GM10248 (cell line): ENCODE measurements at regions not wholly inside any gene's neighbourhood (a gene's known extent, or its start where the extent isn't known, plus 50 kb on each side); places are given as distances from the start of the nearest gene placed in this dataset.
"Not testable (repeated sequence)": the region's sequence is repeated elsewhere in the genome, so short reads cannot be mapped to it uniquely, and the experiment has no call there.

Experiments used
- CTCF ChIA-PET: fragments of 300-600 bp; sonication (Branson Sonifier 250); formaldehyde crosslinking; extraction: SDS; loops from one replicate; lab custom pipeline; 2021; ENCODE audit warnings: antibody characterized with exemption; lab: Yijun Ruan, JAX
- POLR2A ChIA-PET: fragments of 350-650 bp; sonication (Branson Sonifier 250); formaldehyde crosslinking; extraction: SDS; loops from one replicate; lab custom pipeline; 2020; ENCODE audit warnings: antibody characterized with exemption; lab: Yijun Ruan, JAX
- DNase-seq: peaks from one replicate; pipeline ENCODE4 v3.0.0; 2012; ENCODE audit errors: extremely low spot score
- TF ChIP-seq, protein P1 (sequence below): IDR thresholded peaks from 2 replicates; pipeline ENCODE4 v1.5.1; 2012; ENCODE audit warnings: mild to moderate bottlenecking, low read depth; ENCODE audit errors: extremely low read depth, missing control alignments, control extremely low read depth

DNA sequence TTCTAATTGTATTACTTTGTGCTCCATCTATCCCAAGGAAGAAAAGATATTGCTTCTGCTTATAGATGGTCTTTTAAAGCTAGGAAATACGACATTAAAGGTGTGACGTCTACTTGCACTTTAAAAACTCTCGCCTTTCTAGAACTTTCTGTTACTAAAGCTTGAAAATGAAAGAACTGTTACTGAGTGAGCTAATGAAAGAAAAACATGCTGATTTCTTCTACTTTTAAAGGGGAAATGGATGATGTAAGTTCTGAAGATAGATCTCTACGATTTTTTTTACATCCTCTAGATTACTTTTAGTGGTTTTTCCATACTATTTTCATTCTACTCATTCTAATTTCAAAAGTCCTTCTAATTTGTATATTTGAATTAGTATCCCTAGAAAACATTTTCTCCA, 387.5 kb downstream of the USP25 start:
- TF ChIP-seq, protein P1, sequence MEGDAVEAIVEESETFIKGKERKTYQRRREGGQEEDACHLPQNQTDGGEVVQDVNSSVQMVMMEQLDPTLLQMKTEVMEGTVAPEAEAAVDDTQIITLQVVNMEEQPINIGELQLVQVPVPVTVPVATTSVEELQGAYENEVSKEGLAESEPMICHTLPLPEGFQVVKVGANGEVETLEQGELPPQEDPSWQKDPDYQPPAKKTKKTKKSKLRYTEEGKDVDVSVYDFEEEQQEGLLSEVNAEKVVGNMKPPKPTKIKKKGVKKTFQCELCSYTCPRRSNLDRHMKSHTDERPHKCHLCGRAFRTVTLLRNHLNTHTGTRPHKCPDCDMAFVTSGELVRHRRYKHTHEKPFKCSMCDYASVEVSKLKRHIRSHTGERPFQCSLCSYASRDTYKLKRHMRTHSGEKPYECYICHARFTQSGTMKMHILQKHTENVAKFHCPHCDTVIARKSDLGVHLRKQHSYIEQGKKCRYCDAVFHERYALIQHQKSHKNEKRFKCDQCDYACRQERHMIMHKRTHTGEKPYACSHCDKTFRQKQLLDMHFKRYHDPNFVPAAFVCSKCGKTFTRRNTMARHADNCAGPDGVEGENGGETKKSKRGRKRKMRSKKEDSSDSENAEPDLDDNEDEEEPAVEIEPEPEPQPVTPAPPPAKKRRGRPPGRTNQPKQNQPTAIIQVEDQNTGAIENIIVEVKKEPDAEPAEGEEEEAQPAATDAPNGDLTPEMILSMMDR = no peak
- CTCF ChIA-PET = no interaction called here
- POLR2A ChIA-PET = no interaction called here
- no peak for DNase-seq

DNA sequence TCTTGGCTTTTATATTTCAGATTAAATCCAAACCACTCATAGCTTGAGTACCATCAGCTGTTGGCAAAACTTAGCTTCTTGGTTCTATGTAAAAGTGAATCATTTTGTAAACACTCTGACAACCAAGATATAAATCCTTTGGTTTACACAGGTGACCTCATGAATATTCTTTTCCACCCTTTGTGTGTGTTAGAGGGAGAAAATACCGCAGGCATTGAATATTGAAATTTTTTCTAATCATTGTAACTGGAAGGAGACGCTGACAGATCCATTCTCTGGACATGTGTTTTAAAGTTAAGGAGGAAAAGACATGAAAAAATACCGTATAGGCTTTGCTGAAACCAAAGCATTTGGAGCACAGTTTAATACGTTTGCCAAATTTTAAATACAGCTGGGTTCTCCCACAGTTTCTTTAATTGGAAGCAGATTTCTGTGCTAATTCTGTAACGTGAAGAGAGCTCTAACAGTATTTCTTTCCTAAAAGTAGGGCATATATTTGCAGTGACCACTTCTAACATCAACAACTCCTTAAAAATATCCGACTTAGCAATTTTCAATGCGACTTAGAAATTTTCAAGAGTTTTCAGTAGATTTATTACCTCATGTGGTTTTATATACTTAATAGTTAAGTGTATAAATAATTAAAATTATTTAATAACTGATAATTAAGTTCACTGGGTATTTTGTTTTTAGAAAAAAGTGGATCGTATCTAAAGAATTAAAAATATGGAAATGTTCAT, 388.2 kb downstream of the USP25 start:
- TF ChIP-seq, protein P1 = no peak
- ChIA-PET POLR2A (no interaction called here), CTCF (no interaction called here)
- DNase-seq = no peak

DNA sequence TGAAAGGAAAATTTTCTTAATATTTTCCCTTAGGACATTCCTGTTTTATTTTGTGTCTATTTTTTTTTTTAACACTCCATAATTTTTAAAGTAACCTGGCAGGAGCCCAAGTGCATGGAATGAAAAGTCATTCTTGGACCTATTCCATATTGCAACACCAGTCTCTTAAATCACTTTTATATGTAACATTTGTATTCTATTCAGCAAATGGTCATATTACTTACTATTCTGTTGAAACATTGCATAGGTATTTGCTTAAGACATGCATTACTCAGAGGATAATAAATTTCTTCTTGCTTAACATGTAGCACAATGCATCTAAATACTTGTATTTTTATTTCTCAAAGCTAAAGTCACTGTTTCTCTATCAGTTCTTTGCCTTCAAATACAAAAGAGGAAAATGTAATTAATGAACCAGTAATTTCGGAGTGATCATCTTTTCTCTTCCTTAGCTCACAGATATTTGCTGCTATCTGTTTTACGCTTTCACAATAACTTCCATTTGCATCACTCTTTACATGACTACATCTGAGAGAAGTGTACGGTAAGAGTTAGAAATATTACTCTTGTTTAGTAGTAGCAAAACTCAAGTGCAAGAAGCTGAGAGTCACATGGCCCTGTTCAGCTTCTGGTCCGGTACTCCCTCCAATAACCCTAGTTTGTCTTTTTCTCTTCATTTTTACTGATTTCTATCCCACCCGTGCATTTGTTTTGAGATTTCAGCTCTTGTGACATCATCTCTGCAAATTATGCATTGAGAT, 394.8 kb downstream of the USP25 start:
- TF ChIP-seq, protein P1 = no peak
- POLR2A ChIA-PET = no interaction called here
- no peak for DNase-seq
- CTCF ChIA-PET = no interaction called here

DNA sequence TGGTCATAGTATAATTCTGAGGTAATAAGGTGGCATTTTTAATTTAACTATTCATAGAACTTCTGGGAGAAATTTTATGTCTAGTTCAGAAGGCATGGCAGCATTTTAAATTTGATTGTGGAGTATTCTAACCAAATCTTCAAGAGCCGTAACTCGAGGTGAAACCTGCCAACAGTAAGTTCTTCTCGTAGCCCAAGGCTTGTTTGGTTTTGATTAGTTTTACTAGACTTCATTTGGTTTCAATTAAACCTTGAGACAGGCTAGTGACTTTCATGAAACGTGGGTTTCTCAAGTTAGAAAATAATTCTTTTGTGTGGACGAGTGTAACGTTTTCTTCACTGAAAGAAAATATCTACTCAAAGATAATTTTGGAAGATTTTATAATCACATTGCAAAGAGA, 395.5 kb downstream of the USP25 start:
- DNase-seq = no peak
- ChIA-PET POLR2A (no interaction called here), CTCF (no interaction called here)
- TF ChIP-seq, protein P1 = no peak

DNA sequence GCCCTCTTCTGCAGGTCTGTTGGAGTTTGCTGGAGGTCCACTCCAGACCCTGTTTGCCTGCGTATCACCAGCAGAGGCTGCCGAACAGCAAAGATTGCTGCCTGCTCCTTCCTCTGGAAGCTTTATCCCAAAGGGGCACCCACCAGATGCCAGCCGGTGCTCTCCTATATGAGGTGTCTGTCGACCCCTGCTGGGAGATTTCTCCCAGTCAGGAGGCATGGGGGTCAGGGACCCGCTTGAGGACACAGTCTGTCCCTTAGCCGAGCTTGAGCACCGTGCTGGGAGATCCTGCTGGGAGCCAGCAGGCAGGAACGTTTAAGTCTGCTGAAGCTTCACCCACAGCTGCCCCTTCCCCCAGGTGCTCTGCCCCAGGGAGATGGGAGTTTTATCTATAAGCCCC, 402.7 kb downstream of the USP25 start:
- CTCF ChIA-PET, DNase-seq, POLR2A ChIA-PET: not testable (repeated sequence)

DNA sequence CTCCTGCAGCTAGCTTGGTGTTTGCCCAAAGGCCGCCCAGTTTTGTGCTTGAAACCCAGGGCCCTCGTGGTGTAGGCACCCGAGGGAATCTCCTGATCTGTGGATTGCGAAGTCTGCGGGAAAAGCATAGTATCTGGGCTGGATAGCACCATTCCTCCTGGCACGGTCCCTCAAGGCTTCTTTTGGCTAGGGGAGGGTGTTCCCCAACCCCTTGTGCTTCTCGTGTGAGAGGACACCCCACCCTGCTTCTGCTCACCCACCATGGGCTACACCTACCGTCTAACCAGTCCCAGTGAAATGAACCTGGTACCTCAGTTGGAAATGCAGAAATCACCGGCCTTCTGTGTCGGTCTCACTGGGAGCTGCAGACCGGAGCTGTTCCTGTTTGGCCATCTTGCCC, 403.5 kb downstream of the USP25 start:
- CTCF ChIA-PET = interaction anchor here (1.8 kb wide), 1 partner anchor 54 kb away, joined by 3 read pairs; no protein-coding TSS in a partner anchor
- TF ChIP-seq, protein P1 = no peak
- no peak for DNase-seq
- POLR2A ChIA-PET = no interaction called here

DNA sequence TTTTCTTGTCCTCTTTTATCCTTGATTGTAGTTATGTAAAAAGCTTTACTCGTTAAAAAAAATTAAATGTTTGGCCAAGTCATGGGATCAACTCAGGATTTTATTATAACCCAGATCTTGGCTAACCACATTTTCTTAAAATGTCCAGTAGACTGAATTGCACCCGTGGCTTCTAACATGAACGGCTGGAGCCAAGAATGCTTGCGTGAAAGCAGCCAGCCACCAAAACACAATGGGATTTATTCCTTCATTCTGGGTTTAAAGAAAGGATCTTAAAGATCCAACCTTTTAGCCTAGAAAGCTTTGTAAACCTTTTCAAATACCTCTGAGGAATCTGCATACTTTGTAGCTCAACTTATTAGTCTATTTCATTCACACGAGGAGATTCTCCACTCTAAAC, 404.4 kb downstream of the USP25 start:
- DNase-seq = no peak
- ChIA-PET POLR2A (no interaction called here), CTCF (interaction anchor here (1.8 kb wide), 1 partner anchor 53 kb away, joined by 3 read pairs; no protein-coding TSS in a partner anchor)
- TF ChIP-seq, protein P1 = no peak
